NCI-H2227 treated with DMSO at 0.1 percent for 48 hours (cell line): ENCODE measurements at regions not wholly inside any gene's neighbourhood (a gene's known extent, or its start where the extent isn't known, plus 50 kb on each side); places are given as distances from the start of the nearest gene placed in this dataset.

ENCODE experiments used
- DNase-seq: peaks from one replicate; lab custom pipeline; 2025; lab: John Stamatoyannopoulos, UW

GRCh38 chr5:87949676-87950631, 318.7 kb downstream of the TMEM161B start:
- peak; percentile 52 for DNase-seq

GRCh38 chr5:87948486-87948885, 320.2 kb downstream of the TMEM161B start:
- peak; percentile 26 for DNase-seq

- DNase-seq, result no peak
Observed at GRCh38 chr5:87946271-87946670, 322.4 kb downstream of the TMEM161B start.

- DNase-seq, result no peak
Observed at GRCh38 chr5:87945286-87945650, 323.4 kb downstream of the TMEM161B start.

DNA sequence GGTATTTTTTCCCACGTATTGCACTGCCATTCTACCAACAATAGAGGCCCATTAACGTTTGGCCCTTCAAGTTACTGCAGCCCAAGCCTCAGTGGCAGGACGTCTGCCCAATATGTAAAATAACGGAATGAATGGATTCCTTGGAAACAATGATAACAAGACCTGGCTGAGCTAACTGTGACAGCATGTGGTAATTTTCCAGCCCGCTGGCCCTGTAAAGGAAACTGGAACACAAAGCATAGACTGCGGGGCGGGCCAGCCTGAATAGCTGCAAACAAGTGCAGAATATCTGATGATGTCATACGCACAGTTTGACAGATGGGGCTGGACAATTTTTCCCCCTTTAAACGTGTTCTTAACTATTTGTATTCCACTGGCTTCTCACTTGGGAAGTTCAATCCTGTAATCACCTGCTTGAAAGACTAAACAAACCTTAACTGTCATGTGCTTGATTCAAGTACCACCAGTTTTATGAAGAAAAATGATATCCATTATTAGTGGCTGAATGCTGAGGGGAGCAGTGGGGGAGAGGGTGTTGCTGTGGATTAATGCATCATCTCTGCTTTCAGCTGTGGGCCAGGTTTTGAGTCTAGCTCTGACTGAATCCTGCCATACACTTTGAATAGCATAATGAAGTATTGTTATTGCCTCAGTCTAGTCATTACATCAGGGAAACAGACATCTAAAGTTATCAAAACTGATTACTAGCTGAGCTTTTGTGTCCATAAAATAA, 323.9 kb downstream of the TMEM161B start:
- DNase-seq, result peak; percentile 76

GRCh38 chr5:87940775-87941174, 327.9 kb downstream of the TMEM161B start:
- DNase-seq, result no peak

DNA sequence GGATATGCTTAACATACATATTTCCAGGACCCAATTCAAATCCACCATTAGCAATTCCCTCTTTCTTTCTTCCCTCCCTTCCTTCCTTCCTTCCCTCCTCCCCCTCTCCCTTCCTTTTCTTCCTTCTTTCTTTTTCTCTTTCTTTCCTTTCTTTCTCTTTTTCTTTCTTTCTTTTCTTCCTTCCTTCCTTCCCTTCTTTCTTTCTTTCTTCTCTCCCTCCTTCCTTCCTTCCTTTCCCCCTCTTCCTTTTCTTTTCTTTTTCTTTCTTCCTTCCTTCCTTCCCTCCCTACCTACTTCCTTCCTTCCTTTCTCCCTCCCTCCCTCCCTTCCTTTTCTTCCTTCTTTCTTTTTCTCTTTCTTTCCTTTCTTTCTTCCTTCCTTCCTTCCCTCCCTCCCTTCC, 332.0 kb downstream of the TMEM161B start:
- no peak for DNase-seq

DNA sequence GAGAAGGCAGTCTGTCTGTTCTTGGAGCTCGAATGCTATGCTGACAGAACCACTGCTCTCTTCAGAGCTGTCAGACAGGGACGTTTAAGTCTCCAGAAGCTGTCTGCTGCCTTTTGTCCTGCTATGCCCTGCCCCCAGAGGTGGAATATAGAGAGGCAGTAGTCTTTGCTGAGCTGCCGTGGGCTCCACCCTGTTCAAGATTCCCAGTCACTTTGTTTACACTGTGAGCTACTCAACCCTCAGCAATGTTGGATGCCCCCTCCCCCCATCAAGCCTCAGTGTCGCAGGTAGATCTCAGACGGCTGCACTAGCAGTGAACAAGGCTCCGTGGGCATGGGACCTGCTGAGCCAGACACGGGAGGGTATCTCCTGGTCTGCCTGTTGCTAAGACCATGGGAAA, 344.2 kb downstream of the TMEM161B start:
- DNase-seq, result no peak

DNA sequence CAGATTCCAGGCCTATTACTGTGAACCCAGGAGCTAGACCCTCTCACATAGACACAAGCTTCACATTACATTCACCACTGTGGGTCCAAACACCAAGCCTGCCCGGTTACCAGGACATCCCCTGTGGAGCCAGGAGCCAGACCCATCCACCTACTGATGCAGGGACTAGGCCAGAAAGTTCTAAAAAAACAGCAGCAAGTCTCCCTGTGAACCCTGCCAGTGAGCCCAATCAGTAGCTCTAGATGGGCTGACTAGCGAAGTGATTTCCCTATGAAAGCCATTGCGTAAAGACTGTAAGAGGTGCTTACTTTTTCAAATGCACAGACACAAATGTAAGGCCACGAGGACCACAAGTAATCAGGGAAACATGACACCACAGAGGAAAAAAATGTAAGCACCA, 352.3 kb downstream of the TMEM161B start:
- DNase-seq, result no peak

GRCh38 chr5:87912419-87912818, 356.2 kb downstream of the TMEM161B start:
- DNase-seq, result no peak

DNA sequence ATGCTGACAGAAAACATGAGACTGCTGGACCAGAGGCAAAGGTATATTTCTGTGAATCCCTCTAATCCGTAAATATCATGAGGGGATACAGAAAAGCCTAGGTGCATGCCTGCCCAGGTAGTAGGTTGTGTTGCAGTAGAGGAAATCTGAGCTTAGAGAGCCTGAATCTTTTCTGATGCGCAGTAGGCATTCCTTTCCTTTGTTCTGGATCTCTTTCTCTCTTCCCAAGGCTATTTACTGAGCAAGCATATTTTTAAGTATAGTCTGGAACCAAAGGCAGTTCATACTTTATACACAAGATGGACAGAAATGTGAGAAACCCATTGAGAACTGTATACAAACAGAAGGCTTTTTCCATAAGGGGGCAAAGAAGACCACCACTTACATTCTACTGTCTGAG, 359.3 kb downstream of the TMEM161B start:
- no peak for DNase-seq

DNA sequence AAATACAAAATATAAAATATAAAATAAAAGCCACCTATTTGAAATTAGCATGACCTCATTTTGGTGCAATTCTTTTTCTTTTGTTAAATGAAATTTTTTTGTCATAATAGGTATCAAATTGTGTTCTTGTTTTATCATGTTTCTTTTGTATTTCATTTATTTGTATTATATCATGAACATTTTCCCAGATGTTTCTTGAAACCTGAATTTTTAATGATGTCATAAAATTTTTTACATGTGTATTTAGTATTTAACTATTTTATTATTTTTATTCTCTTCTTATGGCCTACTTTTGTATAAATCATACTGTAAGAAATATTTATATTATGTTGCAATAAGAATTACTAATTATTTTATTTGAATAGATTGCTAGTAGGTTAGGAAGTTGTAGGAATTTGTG, 361.7 kb downstream of the TMEM161B start:
- no peak for DNase-seq

GRCh38 chr5:87900419-87900818, 368.2 kb downstream of the TMEM161B start:
- DNase-seq, result no peak

DNA sequence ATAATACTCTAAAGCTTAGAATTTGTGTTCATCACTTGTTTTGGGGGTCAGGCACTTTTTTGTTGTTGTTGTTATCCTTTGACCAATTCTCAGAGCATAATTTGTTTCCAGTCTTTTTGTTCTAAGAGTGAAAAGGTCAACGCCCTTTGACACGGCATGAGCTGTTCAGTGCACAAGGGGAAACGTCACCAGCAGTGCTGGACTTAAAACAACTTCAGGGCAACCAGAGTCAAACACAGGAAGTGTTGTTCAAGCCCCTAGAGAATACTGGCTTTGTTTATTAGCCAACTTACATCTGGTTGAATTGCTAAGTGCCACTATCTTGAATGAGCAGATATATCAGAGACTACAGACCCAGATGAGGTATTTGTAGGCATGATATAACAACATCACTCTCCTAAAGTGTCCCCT, 368.9 kb downstream of the TMEM161B start:
- DNase-seq, result no peak

DNA sequence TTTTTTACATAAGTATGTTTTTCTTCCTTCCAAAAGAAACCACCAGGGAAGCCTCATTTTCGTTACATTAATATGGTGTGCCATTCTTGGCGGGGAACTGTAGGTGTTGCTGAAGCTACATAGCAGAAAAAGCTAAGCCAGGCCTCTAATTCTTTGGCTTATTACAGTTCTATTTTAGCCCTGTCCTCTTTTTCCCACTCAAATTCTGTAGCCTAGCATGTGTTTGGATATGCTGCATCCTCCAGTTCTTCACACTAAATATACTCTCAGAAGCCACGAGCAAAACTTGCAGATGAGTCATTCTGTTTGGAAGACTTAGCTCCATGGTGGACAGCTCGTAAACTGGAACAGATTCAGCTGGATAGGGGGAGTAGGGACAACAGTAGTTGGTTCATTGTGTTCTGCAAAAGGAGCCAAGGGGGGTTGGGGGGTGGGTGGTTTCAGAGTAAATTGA, 369.4 kb downstream of the TMEM161B start:
- DNase-seq, result no peak

GRCh38 chr5:87898574-87898973, 370.1 kb downstream of the TMEM161B start:
- DNase-seq, result no peak

DNA sequence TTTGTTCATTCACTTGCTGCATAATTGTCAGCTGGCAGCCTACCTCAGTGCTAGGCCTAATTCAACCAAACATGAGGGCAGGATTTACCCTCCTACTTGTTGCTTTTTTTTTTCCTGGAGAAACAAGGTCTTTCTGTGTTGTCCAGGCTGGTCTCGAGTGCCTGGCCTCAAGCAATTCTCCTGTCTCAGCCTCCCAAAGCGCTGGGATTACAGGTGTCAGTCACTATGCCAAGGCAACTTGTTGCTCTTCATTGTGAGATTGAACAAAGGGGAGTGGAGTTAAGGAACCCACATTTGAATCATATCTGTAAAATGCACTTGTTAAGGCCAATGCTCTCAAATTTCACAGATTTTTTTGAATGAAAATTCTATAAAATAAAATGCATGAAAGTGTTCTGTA, 380.5 kb downstream of the TMEM161B start:
- DNase-seq, result no peak

GRCh38 chr5:87887247-87887646, 381.4 kb downstream of the TMEM161B start:
- DNase-seq, result no peak

DNA sequence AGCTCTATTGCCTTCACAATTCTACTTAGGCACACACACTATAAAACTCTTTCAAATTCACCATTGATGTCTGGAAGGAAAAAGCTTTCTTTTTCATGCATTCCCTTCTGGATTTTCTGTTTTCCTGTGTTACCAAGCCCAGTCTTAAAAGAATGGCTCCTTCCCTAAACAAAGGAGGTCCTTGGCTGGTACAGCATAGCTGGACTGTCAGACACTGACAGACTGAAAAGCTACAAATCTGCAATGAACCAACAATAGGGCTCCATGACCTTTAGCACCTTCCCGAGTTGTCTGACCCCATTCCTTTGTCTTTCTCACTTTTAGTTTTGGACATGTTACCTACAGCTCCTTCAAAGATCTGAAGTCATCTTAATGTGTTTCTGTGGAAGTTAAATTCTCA, 382.5 kb downstream of the TMEM161B start:
- DNase-seq, result no peak

DNA sequence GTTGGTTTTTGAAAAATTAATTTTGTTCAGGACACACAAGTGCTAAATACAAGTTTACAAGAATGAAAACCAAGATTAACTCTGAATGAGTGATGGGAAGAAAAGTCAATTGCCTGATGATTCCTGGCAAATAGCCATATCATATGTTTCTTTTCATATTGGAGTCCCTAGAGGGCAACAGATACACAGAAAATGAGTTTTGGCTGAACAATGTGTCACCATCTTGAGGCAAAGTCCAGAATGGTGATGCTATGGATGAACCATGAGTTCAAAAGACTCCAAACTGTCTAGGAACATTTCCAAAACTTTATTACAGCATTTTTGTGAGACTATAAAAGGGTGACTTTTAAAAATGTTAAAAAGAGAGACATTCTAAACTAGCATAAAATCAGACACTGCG, 382.9 kb downstream of the TMEM161B start:
- no peak for DNase-seq

DNA sequence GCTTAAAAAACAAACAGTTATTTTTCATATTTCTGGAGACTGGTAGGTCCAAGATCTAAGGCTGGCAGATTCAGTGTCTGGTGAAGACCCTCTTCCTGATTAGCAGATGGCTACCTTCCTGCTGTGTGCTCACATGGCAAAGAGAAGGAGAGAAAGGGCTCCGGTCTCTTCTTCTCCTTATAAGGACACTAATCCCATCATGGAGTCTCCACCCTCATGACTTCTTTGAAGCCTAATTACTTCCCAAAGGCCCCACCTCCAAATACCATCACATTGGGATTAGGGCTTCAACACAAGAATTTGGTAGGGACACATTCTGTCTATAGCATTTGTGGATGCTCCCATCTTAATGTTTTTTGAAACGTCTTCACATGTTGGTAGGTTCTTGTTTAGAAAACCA, 391.1 kb downstream of the TMEM161B start:
- DNase-seq, result no peak

DNA sequence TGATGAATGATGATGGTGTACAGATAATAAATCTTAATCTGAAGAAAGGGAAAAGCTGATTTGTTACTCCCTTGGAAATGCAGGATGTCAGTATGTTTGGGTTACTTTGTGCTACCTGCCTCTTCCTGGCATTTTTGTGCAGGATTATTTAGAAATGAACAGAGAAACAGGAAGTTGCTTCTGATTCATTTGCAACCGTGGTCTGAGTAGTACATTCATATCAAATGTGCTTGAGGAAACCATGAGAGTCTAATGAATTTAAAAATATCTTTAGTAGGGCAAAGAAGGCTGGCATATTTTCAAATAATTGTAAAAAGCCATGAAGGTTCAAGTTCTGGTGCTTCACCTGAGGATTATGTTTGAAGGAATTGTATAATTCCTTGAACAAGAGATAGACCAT, 391.6 kb downstream of the TMEM161B start:
- DNase-seq, result no peak

GRCh38 chr5:87876616-87877015, 392.0 kb downstream of the TMEM161B start:
- no peak for DNase-seq
